NCI-H2171 treated with DMSO at 0.1 percent for 48 hours (cell line): ENCODE measurements at regions not wholly inside any gene's neighbourhood (a gene's known extent, or its start where the extent isn't known, plus 50 kb on each side); places are given as distances from the start of the nearest gene placed in this dataset.
A peak's percentile ranks its signal among the peaks of the same experiment; 100 is the strongest.

Experiments
- DNase-seq: peaks from one replicate; lab custom pipeline; 2025; lab: John Stamatoyannopoulos, UW

GRCh38 chr17:34527908-34528470 lies 51.4 kb upstream of the TMEM132E start:
- DNase-seq = no peak

GRCh38 chr17:34527136-34527907 lies 52.1 kb upstream of the TMEM132E start:
- no peak for DNase-seq

- no peak for DNase-seq
These were observed 53.7 kb upstream of the TMEM132E start for GRCh38 chr17:34525651-34526050.

DNA sequence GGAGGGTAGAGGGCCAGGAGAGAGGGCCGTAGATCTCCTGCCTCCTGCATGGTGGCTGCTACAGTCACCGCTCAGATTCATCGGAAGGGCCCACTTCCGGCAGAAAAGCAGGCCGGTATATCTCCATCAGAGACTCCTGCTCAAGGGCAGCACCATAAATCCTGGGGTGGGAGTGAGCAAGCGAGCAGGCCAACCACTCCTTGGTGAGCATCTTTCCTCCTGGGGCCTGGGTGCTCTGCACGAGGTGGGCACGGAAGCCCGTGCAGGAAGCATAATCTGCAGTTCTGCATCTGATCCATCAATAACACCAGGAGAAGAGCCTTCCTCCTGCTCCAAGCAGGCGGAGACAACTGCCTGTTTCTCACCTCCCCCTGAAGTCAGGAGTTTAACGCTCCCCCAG lies 57.4 kb upstream of the TMEM132E start:
- DNase-seq = no peak

DNA sequence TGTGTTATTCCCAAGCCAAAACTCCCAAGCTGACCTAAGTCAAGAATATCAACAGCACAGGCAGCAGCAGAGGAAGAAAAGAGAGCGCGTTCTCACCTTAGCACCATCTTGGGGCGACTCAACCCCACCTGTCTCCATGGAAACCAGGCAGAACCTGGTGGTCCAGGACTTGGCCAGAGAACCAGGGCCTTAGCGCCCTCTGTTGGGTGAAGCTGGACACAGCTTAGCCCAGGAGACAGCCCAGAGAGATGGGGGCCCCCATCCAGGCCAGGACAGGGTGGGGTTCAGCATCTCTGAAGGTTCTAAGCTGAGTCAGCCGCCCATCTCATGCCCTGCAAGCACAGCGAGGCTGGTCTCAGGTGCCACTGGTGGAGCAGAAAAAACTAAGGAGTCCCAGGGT lies 60.1 kb upstream of the TMEM132E start:
- no peak for DNase-seq

- no peak for DNase-seq
These were observed 62.0 kb upstream of the TMEM132E start for GRCh38 chr17:34517406-34517805.

DNA sequence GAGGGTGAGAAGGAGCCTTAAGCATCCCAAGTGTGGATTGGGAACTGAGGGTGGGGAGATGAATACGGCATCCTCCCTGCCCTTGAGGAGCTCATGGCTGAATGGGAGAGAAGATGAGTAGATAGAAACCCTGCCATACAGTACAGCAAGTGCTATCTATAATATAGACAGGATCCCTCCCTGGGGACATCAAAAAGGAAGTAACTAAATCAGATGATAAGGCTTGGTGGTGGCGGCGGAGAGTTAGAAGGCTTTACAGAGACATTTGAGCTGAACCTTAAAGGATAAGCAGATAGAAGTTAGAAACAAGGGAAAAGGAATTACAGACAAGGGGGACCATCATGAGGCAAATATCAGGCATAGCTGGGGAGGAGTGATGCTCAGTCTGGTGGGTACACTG lies 67.5 kb upstream of the TMEM132E start:
- DNase-seq = no peak

DNA sequence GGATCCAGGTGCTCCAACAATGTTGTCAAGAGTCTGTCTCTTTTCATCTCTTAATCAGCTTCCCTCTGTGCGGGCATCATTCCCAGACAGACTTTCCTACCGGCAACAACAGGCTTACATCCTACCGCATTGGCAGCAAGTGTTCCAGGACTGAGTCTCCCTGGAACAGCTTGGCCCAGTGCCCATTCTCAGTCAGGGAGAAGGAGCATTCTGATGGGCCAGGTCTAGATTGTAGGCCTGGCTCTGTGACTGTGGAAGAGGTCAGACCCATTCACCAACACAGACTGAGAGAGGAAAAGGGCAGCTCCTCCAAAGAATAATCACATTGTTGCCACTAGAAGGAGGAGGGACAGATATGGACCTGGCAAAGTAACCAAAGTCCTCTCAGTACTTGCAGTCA lies 68.1 kb upstream of the TMEM132E start:
- DNase-seq = peak; percentile 12

- DNase-seq = no peak
These were observed 74.4 kb upstream of the TMEM132E start for GRCh38 chr17:34504814-34505484.

- no peak for DNase-seq
These were observed 75.7 kb upstream of the TMEM132E start for GRCh38 chr17:34503528-34504195.

- DNase-seq = no peak
These were observed 77.0 kb upstream of the TMEM132E start for GRCh38 chr17:34502426-34502825.

- DNase-seq = no peak
These were observed 79.8 kb upstream of the TMEM132E start for GRCh38 chr17:34499576-34499975.

DNA sequence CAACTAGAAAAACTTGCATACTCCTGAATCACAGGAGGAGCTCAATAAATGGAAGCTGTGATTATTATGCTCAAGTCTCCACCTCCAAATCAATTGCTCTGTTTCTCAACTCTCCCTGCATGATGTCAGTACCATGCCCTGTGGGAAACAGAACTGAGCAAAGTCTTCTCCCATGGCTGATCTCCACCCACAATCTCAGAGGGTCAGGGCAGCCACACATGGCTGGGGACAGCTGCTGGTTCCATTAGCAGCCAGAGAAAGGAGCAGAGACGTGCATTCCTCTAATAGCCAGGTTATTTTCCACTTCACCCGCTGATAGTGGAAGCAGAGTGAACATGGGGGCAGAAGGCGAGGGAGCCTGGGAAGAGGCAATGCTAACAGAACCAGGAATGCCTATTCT lies 85.5 kb upstream of the TMEM132E start:
- no peak for DNase-seq

DNA sequence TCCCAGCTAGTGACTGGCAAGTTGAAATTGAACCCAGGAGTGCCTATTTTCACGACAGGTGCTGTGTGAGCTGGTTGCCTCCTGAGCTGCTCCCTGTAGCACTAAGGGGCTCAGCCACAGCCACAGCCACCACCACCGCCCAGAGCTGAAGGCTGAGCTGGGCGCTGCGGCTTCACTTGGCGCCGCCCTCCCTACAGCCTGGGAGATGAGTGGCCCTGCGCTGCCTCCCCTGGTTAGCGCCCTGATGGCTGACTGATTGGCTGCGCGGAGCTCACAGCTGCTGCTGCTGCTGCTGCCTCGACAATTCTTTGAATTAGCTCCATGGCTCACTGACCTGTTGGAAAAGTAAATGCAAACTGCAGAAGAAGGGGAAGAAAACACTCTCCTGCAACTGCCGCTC lies 91.8 kb upstream of the TMEM132E start:
- DNase-seq = no peak

GRCh38 chr17:34486761-34487160 lies 92.6 kb upstream of the TMEM132E start:
- DNase-seq = no peak

DNA sequence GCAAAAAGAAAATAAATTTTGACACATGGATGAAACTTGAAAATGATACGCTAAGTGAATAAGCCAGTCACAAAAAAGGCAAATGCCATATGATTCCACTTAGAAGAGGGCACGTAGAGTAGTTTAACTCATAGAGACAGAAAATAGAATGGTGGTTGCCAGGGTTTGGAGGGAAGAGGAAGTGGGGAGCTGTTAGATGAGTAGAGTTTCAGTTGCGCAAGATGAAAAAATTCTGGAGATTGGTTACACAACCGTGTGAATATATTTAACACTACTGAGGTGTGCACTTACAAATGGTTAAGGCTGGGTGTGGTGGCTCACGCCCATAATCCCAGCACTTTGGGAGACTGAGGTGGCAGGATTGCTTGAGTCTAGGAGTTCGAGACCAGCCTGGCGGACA lies 93.4 kb upstream of the TMEM132E start:
- no peak for DNase-seq

DNA sequence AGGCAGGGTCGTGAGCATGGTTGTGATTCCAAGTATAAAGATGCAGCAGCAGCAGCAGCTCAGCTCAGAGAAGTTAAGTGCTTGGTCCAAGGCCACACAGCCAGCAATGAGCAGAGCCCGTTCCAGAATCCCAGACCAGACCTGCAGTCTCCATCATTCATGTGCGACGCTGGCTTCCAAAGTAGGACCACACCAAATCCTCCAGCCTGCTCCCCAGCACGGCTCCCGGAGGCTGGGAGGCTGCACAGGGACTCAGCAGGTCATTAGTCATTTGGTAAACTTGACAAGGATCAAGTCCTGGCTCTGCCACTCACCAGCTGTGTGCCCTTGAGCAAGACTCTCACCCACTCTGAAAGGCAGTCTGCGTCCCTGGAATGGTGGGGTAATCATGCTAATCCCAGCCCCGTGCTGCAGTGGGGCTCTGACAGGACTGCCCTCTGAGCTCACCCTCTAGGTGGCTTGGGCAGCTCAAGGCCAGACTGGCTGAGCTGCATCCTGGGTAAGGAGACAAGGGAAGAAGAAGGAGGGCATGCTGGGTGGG lies 95.1 kb upstream of the TMEM132E start:
- no peak for DNase-seq

DNA sequence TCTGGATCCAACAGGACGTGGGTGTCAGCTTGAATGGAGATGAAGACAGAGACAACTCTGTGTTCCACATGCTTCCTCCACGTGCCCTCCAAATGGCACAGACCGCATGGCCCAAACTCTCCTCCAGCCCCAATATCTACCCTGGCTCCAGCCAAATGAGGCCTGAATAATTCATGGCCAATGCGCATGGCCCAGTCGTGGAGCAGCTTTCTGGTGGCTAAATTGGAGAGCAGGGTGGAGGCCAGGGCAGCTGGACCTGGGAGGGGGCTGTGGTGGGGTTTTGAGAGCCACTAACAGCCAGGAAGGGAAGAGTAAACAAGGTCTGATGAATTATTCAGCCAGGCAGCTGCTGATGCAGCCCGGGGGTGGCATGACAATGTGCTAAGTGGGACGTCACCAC lies 96.7 kb upstream of the TMEM132E start:
- DNase-seq = no peak

- DNase-seq = no peak
These were observed 97.6 kb upstream of the TMEM132E start for GRCh38 chr17:34481779-34482178.

GRCh38 chr17:34479371-34479770 lies 100.0 kb upstream of the TMEM132E start:
- DNase-seq = no peak

DNA sequence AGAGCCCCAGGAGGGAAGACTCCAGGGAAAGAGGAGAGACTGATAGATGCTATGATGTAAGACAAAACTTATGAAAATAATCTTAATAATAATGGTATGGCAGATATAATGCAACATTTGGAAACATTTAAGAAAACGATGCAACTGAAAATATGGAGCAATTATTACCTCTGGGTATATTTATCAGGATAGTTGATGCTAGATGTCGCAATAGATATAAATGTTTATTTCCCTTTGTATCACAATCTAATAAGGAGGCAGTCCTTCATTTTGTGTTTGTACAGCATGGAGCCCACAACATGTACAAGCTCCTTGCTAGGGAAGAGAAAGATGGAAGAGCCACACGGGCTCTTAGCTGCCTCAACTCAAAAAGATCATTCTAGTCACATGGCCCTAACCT lies 101.1 kb upstream of the TMEM132E start:
- DNase-seq = no peak

DNA sequence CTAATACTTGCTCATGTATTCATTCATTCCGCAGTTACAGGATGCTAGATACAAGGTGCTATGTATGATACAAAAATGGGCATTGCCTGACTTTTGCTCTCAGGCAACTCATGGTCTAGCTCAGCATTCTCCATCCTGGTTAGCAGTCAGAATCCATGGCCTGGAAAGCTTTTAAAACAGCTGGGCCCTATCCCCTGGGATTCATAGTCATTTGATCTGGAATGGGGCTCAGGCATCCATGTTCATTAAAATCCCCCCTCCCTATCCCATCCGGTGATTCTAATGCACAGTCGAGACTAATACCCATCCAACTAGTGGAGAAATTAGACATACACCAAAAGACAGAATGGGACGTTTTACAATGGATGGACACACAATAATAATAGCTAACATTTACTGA lies 104.1 kb upstream of the TMEM132E start:
- DNase-seq = peak; percentile 32

DNA sequence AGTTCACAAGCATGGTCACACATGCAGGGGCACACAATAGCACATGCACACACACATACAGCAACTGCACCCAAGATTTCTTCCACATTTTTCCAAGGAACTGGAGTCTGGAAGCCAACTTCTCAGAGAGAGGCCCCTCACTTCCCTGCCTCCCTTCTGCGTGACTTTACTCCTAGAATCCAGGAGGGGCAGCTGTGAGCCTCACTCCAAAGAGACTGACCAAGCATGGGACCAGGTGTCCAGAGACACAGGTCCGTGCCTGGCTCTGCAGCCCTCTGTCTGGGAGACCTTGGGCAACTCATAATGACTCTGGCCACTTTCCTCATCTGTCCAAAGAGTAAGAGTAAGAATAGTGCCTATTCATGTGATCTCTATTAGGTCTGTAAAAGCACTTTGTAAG lies 104.7 kb upstream of the TMEM132E start:
- DNase-seq = no peak
